ENCODE measurements at regions not wholly inside any gene's neighbourhood (a gene's known extent, or its start where the extent isn't known, plus 50 kb on each side); places are given as distances from the start of the nearest gene placed in this dataset.
"Not testable (repeated sequence)": the region's sequence is repeated elsewhere in the genome, so short reads cannot be mapped to it uniquely, and the experiment has no call there.

- DNase-seq = not testable (repeated sequence)
Observed at GRCh38 chr5:102047073-102047472, 249.0 kb downstream of the SLCO4C1 start.

GRCh38 chr5:102040326-102040725, 255.8 kb downstream of the SLCO4C1 start:
- DNase-seq = no peak

GRCh38 chr5:102036927-102037326, 259.2 kb downstream of the SLCO4C1 start:
- DNase-seq = no peak

GRCh38 chr5:102031711-102032110, 264.4 kb downstream of the SLCO4C1 start:
- DNase-seq = no peak

GRCh38 chr5:102018690-102019089, 277.4 kb downstream of the SLCO4C1 start:
- DNase-seq = no peak

- DNase-seq = no peak
Observed at GRCh38 chr5:102018279-102018678, 277.8 kb downstream of the SLCO4C1 start.

GRCh38 chr5:102014371-102014770, 281.7 kb downstream of the SLCO4C1 start:
- no peak for DNase-seq

- DNase-seq = no peak
Observed at GRCh38 chr5:102010644-102011043, 285.4 kb downstream of the SLCO4C1 start.

- no peak for DNase-seq
Observed at GRCh38 chr5:101997235-101997634, 298.8 kb downstream of the SLCO4C1 start.

GRCh38 chr5:101995585-101995984, 300.5 kb downstream of the SLCO4C1 start:
- DNase-seq = no peak

GRCh38 chr5:101991486-101991885, 304.6 kb downstream of the SLCO4C1 start:
- DNase-seq = no peak

- DNase-seq = no peak
Observed at GRCh38 chr5:101989659-101990058, 306.4 kb downstream of the SLCO4C1 start.

GRCh38 chr5:101977729-101978345, 318.2 kb downstream of the SLCO4C1 start:
- peak; percentile 55 for DNase-seq

GRCh38 chr5:101976933-101977332, 319.2 kb downstream of the SLCO4C1 start:
- peak; percentile 44 for DNase-seq

- no peak for DNase-seq
Observed at GRCh38 chr5:101969742-101970141, 326.3 kb downstream of the SLCO4C1 start.

- no peak for DNase-seq
Observed at GRCh38 chr5:101966476-101966875, 329.6 kb downstream of the SLCO4C1 start.

GRCh38 chr5:101955891-101956290, 340.2 kb downstream of the SLCO4C1 start:
- no peak for DNase-seq

GRCh38 chr5:101950019-101950418, 346.1 kb downstream of the SLCO4C1 start:
- no peak for DNase-seq

GRCh38 chr5:101948615-101949014, 347.5 kb downstream of the SLCO4C1 start:
- DNase-seq = no peak

GRCh38 chr5:101943784-101944183, 352.3 kb downstream of the SLCO4C1 start:
- no peak for DNase-seq

- no peak for DNase-seq
Observed at GRCh38 chr5:101942321-101942882, 353.7 kb downstream of the SLCO4C1 start.

- no peak for DNase-seq
Observed at GRCh38 chr5:101937041-101937440, 359.0 kb downstream of the SLCO4C1 start.

GRCh38 chr5:101935086-101935485, 361.0 kb downstream of the SLCO4C1 start:
- no peak for DNase-seq

- no peak for DNase-seq
Observed at GRCh38 chr5:101932599-101932998, 363.5 kb downstream of the SLCO4C1 start.

GRCh38 chr5:101929628-101930027, 366.5 kb downstream of the SLCO4C1 start:
- no peak for DNase-seq

All from NCI-H1105 (cell line).